BE2C (cell line): ENCODE measurements at regions not wholly inside any gene's neighbourhood (a gene's known extent, or its start where the extent isn't known, plus 50 kb on each side); places are given as distances from the start of the nearest gene placed in this dataset.

Experiments
- DNase-seq: peaks from one replicate; pipeline ENCODE4 v3.0.0-alpha.2; 2020
- H3K27me3 ChIP-seq: fragments of 250-450 bp; sonication (Bioruptor Pico); 2 replicates; pipeline ENCODE4 v1.5.1; 2020; ENCODE audit warnings: mild to moderate bottlenecking
- H3K36me3 ChIP-seq: fragments of 250-450 bp; sonication (Bioruptor Pico); 2 replicates; pipeline ENCODE4 v1.5.1; 2020; ENCODE audit warnings: mild to moderate bottlenecking
- H3K4me1 ChIP-seq: fragments of 250-450 bp; sonication (Bioruptor Pico); 2 replicates; pipeline ENCODE4 v1.5.1; 2020
- H3K4me3 ChIP-seq: 2 replicates; pipeline ENCODE4 v1.5.1; 2011; ENCODE audit warnings: low read depth, low read length
- H3K9me3 ChIP-seq: fragments of 250-450 bp; sonication (Bioruptor Pico); 2 replicates; pipeline ENCODE4 v1.5.1; 2020
- TF ChIP-seq, protein P1 (sequence below): IDR thresholded peaks from 2 replicates; pipeline ENCODE4 v1.5.1; 2012; ENCODE audit warnings: mild to moderate bottlenecking, low read depth, low read length

- no peak overlapping the region for H3K4me3 ChIP-seq
- TF ChIP-seq, protein P1, sequence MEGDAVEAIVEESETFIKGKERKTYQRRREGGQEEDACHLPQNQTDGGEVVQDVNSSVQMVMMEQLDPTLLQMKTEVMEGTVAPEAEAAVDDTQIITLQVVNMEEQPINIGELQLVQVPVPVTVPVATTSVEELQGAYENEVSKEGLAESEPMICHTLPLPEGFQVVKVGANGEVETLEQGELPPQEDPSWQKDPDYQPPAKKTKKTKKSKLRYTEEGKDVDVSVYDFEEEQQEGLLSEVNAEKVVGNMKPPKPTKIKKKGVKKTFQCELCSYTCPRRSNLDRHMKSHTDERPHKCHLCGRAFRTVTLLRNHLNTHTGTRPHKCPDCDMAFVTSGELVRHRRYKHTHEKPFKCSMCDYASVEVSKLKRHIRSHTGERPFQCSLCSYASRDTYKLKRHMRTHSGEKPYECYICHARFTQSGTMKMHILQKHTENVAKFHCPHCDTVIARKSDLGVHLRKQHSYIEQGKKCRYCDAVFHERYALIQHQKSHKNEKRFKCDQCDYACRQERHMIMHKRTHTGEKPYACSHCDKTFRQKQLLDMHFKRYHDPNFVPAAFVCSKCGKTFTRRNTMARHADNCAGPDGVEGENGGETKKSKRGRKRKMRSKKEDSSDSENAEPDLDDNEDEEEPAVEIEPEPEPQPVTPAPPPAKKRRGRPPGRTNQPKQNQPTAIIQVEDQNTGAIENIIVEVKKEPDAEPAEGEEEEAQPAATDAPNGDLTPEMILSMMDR: no peak
- H3K9me3 ChIP-seq: no peaks in the 10 kb centered on the region
- peaks cover 61% of the 10 kb centered on the region for H3K27me3 ChIP-seq
- H3K4me1 ChIP-seq: no peaks in the 10 kb centered on the region
- DNase-seq: no peak
- no peaks in the 10 kb centered on the region for H3K36me3 ChIP-seq
Measured at GRCh38 chr16:87063543-87063942, 253.6 kb downstream of the C16orf95 start.

DNA sequence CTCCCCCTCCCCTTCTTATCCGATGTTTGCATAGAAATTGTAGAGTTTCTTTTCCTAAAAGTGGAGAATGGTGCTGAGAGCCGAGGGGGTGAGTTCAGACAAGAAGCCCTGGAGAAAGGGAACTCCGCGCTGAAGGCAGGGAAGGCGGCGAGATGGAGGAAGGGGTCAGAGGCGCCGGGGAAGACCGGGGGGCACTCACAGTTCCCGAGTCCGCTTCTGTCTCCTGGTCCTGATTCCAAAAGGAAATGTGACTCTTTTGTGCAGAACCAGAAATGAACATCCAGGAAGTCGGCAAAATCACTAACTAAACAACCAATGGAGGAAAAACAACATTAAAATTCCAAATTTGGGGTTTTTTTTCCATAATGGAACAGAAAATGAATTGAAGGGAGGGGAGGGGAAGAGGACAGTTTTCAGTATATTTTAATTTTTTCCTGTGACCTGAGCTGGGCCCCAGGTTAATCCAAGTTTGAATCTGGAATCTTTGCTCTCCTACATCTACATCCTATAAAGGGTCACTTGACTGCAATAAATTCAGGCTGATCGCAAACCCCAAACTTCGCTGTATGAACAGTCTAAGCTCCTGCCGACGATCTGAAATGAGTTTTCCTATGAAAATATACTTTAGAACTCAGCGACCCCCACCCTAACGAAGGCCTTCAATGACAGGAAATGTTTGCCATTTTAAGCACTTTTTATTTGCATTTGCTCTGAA, 252.3 kb downstream of the C16orf95 start:
- TF ChIP-seq, protein P1: no peak
- no peaks in the 10 kb centered on the region for H3K36me3 ChIP-seq
- DNase-seq: no peak
- H3K27me3 ChIP-seq: peaks cover 74% of the 10 kb centered on the region
- no peaks in the 10 kb centered on the region for H3K9me3 ChIP-seq
- no peaks in the 10 kb centered on the region for H3K4me1 ChIP-seq
- no peak overlapping the region for H3K4me3 ChIP-seq

DNA sequence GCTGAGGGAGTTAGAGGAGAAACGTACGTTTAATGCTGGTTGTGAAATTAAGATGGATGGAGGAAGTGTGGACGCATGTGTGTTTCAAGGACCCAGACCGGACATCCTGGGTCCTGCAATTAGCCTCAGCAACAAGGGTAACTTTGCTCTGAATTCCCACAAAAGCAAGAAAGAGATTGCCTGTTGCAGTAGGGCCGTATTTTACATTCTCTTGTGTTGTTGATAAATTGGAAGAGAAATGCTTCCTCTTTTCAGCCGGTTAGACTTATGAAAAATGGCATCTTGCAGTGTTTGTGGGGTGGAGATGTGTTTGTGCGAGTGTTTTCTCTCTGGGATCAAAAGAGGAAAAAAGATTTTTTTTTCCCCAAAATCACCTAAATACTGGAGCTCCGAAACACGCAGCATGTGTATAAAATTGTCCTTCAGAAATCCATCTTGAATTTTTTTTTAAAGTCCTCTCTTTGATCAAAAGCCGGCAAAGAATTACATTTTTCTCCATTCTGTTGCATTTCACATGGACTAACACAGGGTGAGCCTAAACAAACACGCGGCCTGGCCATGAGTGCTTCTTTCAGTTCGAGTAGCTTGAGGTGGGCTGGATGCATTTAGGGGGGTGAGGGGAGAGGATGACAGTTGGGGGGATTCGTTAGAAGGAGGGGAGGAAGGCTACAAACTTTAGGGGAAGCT, 251.6 kb downstream of the C16orf95 start:
- Histone ChIP-seq H3K9me3 (no peaks in the 10 kb centered on the region), H3K36me3 (no peaks in the 10 kb centered on the region), H3K4me1 (no peaks in the 10 kb centered on the region), H3K27me3 (peaks cover 81% of the 10 kb centered on the region), H3K4me3 (no peak overlapping the region)
- DNase-seq: no peak
- TF ChIP-seq, protein P1: no peak

DNA sequence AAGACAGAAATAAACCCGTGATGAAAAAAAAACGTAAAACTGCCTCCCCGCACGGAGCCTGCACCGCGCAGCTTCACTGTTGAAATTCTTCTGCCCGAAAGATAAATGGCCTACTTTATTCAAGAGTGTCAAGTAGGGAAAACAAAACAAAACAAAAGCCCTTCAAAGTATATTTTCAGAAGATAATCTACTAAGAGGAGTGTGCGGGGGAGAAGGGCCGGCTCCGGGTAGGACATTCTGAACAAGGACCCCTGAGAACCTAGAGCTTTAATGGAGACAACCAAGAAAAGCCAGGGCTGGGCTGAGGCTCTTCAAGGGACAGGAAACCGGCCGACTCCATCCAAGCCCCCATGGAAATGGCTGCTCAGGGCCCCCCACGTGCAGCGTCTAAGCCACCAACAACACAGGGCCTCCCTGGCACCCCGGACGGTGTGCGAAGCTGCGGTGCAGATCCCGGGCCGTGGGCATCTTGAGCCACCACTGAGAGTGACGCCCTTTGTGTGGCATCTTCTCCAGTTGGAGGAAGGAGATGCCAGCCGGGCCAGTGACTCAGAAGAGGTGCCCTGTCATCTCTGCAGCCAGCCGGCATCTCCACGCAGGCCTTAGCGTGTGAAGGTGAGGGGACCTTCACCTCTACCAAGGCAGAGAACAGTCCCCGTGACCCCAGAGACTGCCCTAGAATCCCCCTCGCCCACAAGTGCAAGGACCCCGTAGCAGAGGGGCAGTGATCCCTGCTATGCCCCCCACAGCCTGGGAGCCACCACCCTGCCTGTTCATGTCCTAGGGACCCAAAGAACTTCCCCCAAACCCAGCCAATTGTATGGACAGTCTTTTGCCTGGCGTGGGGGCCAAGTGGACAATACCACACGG, 250.8 kb downstream of the C16orf95 start:
- H3K9me3 ChIP-seq: no peaks in the 10 kb centered on the region
- no peaks in the 10 kb centered on the region for H3K4me1 ChIP-seq
- TF ChIP-seq, protein P1: no peak
- H3K36me3 ChIP-seq: no peaks in the 10 kb centered on the region
- H3K27me3 ChIP-seq: peaks cover 82% of the 10 kb centered on the region
- H3K4me3 ChIP-seq: no peak overlapping the region
- no peak for DNase-seq

- H3K4me3 ChIP-seq: no peak overlapping the region
- H3K4me1 ChIP-seq: no peaks in the 10 kb centered on the region
- H3K36me3 ChIP-seq: no peaks in the 10 kb centered on the region
- H3K27me3 ChIP-seq: peaks cover 88% of the 10 kb centered on the region
- no peak for DNase-seq
- no peaks in the 10 kb centered on the region for H3K9me3 ChIP-seq
- TF ChIP-seq, protein P1: no peak
Measured at GRCh38 chr16:87067003-87067556, 250.1 kb downstream of the C16orf95 start.
